ENCODE measurements at regions not wholly inside any gene's neighbourhood (a gene's known extent, or its start where the extent isn't known, plus 50 kb on each side); places are given as distances from the start of the nearest gene placed in this dataset.

GRCh38 chr18:47716632-47717185, 213.8 kb downstream of the SMAD2 start:
- DNase-seq (ENCODE audit: low read depth in 1 of 2, low spot score in 1 of 2) (no peak), FAIRE-seq (no peak), ATAC-seq (no peak)
- Histone ChIP-seq H3K27ac (no peak overlapping the region), H3K9me3 (no peaks in the 10 kb centered on the region), H3K4me2 (no peak overlapping the region), H3K4me1 (no peaks in the 10 kb centered on the region), H3K4me3 (no peak overlapping the region)
- WGBS (ENCODE audit: missing lambda C conversion rate): 6% methylated on average over 6 of the region's 6 CpGs
- TF ChIP-seq MAZ (IDR thresholded peaks at IDR 0.05; ENCODE audit: borderline replicate concordance, low read depth, low read length) (no peak), EHMT2 (IDR thresholded peaks at IDR 0.05; ENCODE audit: low read depth) (no peak), NFE2L2 (conservative IDR thresholded peaks at IDR 0.05; ENCODE audit: low read length) (no peak), CBX8 (IDR thresholded peaks at IDR 0.05) (no peak), SREBF2 (IDR thresholded peaks at IDR 0.05) (no peak), HMGXB4 (CRISPR knock-in tag; IDR thresholded peaks at IDR 0.05; ENCODE audit: borderline replicate concordance) (no peak), BCL3 (IDR thresholded peaks at IDR 0.05) (no peak)
- POLR2A ChIA-PET: no interaction called here
- CTCF ChIA-PET: interaction anchor here (1.5 kb wide), 1 partner anchor 32 kb away, joined by 9 read pairs; no protein-coding TSS in a partner anchor

- H3K4me3 ChIP-seq: no peak overlapping the region
- 39% methylated on average over 2 of the region's 2 CpGs for WGBS (ENCODE audit: missing lambda C conversion rate)
- ChIA-PET CTCF (no interaction called here), POLR2A (no interaction called here)
- no peak overlapping the region for H3K4me2 ChIP-seq
- no peak for FAIRE-seq
- ATAC-seq: no peak
- no peaks in the 10 kb centered on the region for H3K9me3 ChIP-seq
- no peak for TF ChIP-seq HMGXB4 (CRISPR knock-in tag; IDR thresholded peaks at IDR 0.05; ENCODE audit: borderline replicate concordance)
- no peak for TF ChIP-seq TP53 (CRISPR knock-in tag; IDR thresholded peaks at IDR 0.05)
- no peak for TF ChIP-seq HOXB5 (CRISPR knock-in tag; IDR thresholded peaks at IDR 0.05)
- no peak overlapping the region for H3K27ac ChIP-seq
- H3K4me1 ChIP-seq: no peaks in the 10 kb centered on the region
- no peak for DNase-seq (ENCODE audit: low read depth in 1 of 2, low spot score in 1 of 2)
Observed at GRCh38 chr18:47710451-47710850, 220.0 kb downstream of the SMAD2 start.

GRCh38 chr18:47709556-47709955, 220.9 kb downstream of the SMAD2 start:
- H3K9me3 ChIP-seq: no peaks in the 10 kb centered on the region
- no peak for TF ChIP-seq CHD4 (IDR thresholded peaks at IDR 0.05; ENCODE audit: borderline replicate concordance)
- H3K27ac ChIP-seq: no peak overlapping the region
- ATAC-seq (no peak; a peak in 1 of 6 replicates), DNase-seq (ENCODE audit: low read depth in 1 of 2, low spot score in 1 of 2) (no peak), FAIRE-seq (no peak)
- ChIA-PET POLR2A (no interaction called here), CTCF (no interaction called here)
- no peak overlapping the region for H3K4me3 ChIP-seq
- 6% methylated on average over 4 of the region's 4 CpGs for WGBS (ENCODE audit: missing lambda C conversion rate)
- no peak overlapping the region for H3K4me2 ChIP-seq
- no peaks in the 10 kb centered on the region for H3K4me1 ChIP-seq

- no peak overlapping the region for H3K27ac ChIP-seq
- ChIA-PET POLR2A (no interaction called here), CTCF (no interaction called here)
- DNase-seq (ENCODE audit: low read depth in 1 of 2, low spot score in 1 of 2) (no peak), FAIRE-seq (no peak), ATAC-seq (no peak)
- no peaks in the 10 kb centered on the region for H3K9me3 ChIP-seq
- H3K4me2 ChIP-seq: no peak overlapping the region
- TF ChIP-seq PHF8 (IDR thresholded peaks at IDR 0.05; ENCODE audit: borderline replicate concordance, low read depth): no peak
- TF ChIP-seq HES2 (IDR thresholded peaks at IDR 0.05): no peak
- TF ChIP-seq BCL3 (IDR thresholded peaks at IDR 0.05): no peak
- TF ChIP-seq FOXS1 (CRISPR knock-in tag; IDR thresholded peaks at IDR 0.05): no peak
- no peak for TF ChIP-seq HOXA7 (CRISPR knock-in tag; IDR thresholded peaks at IDR 0.05)
- no peak for TF ChIP-seq RAD21 (conservative IDR thresholded peaks at IDR 0.05 in 1 of 2, IDR thresholded peaks at IDR 0.05 in 1 of 2)
- TF ChIP-seq SREBF2 (IDR thresholded peaks at IDR 0.05): no peak
- no peak for TF ChIP-seq E2F6 (IDR thresholded peaks at IDR 0.05; ENCODE audit: borderline replicate concordance, low read depth)
- no peak for TF ChIP-seq TFCP2L1 (CRISPR knock-in tag; IDR thresholded peaks at IDR 0.05)
- TF ChIP-seq POLR2AphosphoS2 (conservative IDR thresholded peaks at IDR 0.05; ENCODE audit: low read length): no peak
- TF ChIP-seq HMGXB4 (CRISPR knock-in tag; IDR thresholded peaks at IDR 0.05; ENCODE audit: borderline replicate concordance): no peak
- TF ChIP-seq CBX2 (IDR thresholded peaks at IDR 0.05; ENCODE audit: borderline replicate concordance, low read depth): no peak
- no peaks in the 10 kb centered on the region for H3K4me1 ChIP-seq
- H3K4me3 ChIP-seq: no peak overlapping the region
- WGBS (ENCODE audit: missing lambda C conversion rate): 1% methylated on average over 3 of the region's 3 CpGs
Observed at GRCh38 chr18:47708206-47708605, 222.3 kb downstream of the SMAD2 start.

Measured in A549 (cell line).